Caco-2 (cell line): ENCODE measurements at regions not wholly inside any gene's neighbourhood (a gene's known extent, or its start where the extent isn't known, plus 50 kb on each side); places are given as distances from the start of the nearest gene placed in this dataset.
"Not testable (repeated sequence)": the region's sequence is repeated elsewhere in the genome, so short reads cannot be mapped to it uniquely, and the experiment has no call there.

Experiments
- BruUV-seq: library from RNA; stranded (reverse); fragments of 400-500 nt; replicated peaks from 2 replicates; lab custom pipeline; 2021; lab: Mats Ljungman, UMichigan
- CTCF ChIA-PET: fragments of 300-600 bp; sonication (Branson Sonifier 250); formaldehyde crosslinking; loops from one replicate; lab custom pipeline; 2022; ENCODE audit warnings: antibody characterized with exemption; lab: Charles Lee
- POLR2A ChIA-PET: fragments of 300-600 bp; sonication (Branson Sonifier 250); formaldehyde crosslinking; loops from one replicate; lab custom pipeline; 2022; ENCODE audit warnings: antibody characterized with exemption; lab: Charles Lee
- DNase-seq, 2 experiments: peaks; one replicate each; pipeline versions ENCODE4 v3.0.0 to v3.0.0-alpha.2; 2020 to 2022
- H3K27me3 ChIP-seq: replicated peaks from 2 replicates; pipeline ENCODE4 v1.6.0; 2011; ENCODE audit warnings: low read length; ENCODE audit not compliant: control insufficient read depth, insufficient read depth
- H3K36me3 ChIP-seq: 2 replicates; pipeline ENCODE4 v1.5.1; 2011; ENCODE audit warnings: low read length; ENCODE audit not compliant: control insufficient read depth, insufficient read depth
- H3K4me1 ChIP-seq: fragments of 250-450 bp; sonication (Bioruptor Pico); 2 replicates; pipeline ENCODE4 v1.5.1; 2020; ENCODE audit warnings: mild to moderate bottlenecking
- H3K4me3 ChIP-seq: 2 replicates; pipeline ENCODE4 v1.5.1; 2011; ENCODE audit warnings: low read depth, mild to moderate bottlenecking, control low read depth, low read length
- H3K9me3 ChIP-seq: fragments of 250-450 bp; sonication (Bioruptor Pico); 2 replicates; pipeline ENCODE4 v1.5.1; 2020; ENCODE audit warnings: mild to moderate bottlenecking, moderate library complexity
- H3K27ac Mint-ChIP-seq: one replicate; pipeline ENCODE4 v1.8.0; 2022; ENCODE audit warnings: mixed read lengths; ENCODE audit not compliant: unreplicated experiment
- H3K27me3 Mint-ChIP-seq: one replicate; pipeline ENCODE4 v1.8.0; 2022; ENCODE audit warnings: mixed read lengths; ENCODE audit not compliant: insufficient read depth, unreplicated experiment
- H3K36me3 Mint-ChIP-seq: one replicate; pipeline ENCODE4 v1.8.0; 2022; ENCODE audit warnings: mild to moderate bottlenecking, mixed read lengths; ENCODE audit not compliant: insufficient read depth, unreplicated experiment
- H3K4me1 Mint-ChIP-seq: one replicate; pipeline ENCODE4 v1.8.0; 2022; ENCODE audit warnings: low read depth, mixed read lengths; ENCODE audit not compliant: unreplicated experiment
- H3K4me3 Mint-ChIP-seq: one replicate; pipeline ENCODE4 v1.8.0; 2022; ENCODE audit warnings: mild to moderate bottlenecking, moderate library complexity, mixed read lengths; ENCODE audit not compliant: unreplicated experiment
- H3K9me3 Mint-ChIP-seq: one replicate; pipeline ENCODE4 v1.8.0; 2022; ENCODE audit warnings: mixed read lengths; ENCODE audit not compliant: unreplicated experiment
- CTCF ChIP-seq, 2 experiments: fragments of 200-600 bp in 1 of 2; IDR thresholded peaks; 1 replicate in 1 of 2; 2 replicates in 1 of 2; pipeline versions ENCODE4 v1.5.1 to v1.8.0; 2011 to 2022; ENCODE audit warnings: antibody characterized with exemption in 1 of 2, control low read depth in 1 of 2, inconsistent platforms in 1 of 2, low read depth in 1 of 2, low read length in 1 of 2, mild to moderate bottlenecking in 1 of 2, moderate library complexity in 1 of 2; ENCODE audit not compliant: insufficient read depth in 1 of 2, severe bottlenecking in 1 of 2, unreplicated experiment in 1 of 2
- intact Hi-C: fragments of 100-400 bp; cut with micrococcal nuclease; formaldehyde crosslinking; loops from one replicate; pipeline ENCODE4 v1.10.0; 2022; ENCODE audit not compliant: unreplicated experiment

GRCh38 chr4:4651811-4652755 is 110.2 kb upstream of the STX18 start:
- Histone ChIP-seq H3K4me1 (0 out of 2 replicates have a peak, but pooled peaks cover 3% of the 10 kb centered on the region), H3K27me3 (no peaks in the 10 kb centered on the region), H3K36me3 (no peaks in the 10 kb centered on the region), H3K4me3 (no peak overlapping the region), H3K9me3 (no peaks in the 10 kb centered on the region)
- intact Hi-C loops, result no loop called here
- no TSS peak for BruUV-seq
- no peak for DNase-seq
- Mint-ChIP-seq H3K9me3 (no peaks in the 10 kb centered on the region), H3K27ac (no peak overlapping the region), H3K4me3 (no peak overlapping the region), H3K36me3 (peaks cover 6% of the 10 kb centered on the region), H3K4me1 (no peaks in the 10 kb centered on the region), H3K27me3 (no peaks in the 10 kb centered on the region)
- ChIA-PET CTCF (no interaction called here), POLR2A (no interaction called here)
- TF ChIP-seq CTCF (IDR thresholded peaks at IDR 0.05; ENCODE audit: insufficient read depth in 1 of 2, low read depth in 1 of 2, low read length in 1 of 2, severe bottlenecking in 1 of 2, unreplicated experiment in 1 of 2), result no peak

- TF ChIP-seq CTCF (IDR thresholded peaks at IDR 0.05; ENCODE audit: insufficient read depth in 1 of 2, low read depth in 1 of 2, low read length in 1 of 2, severe bottlenecking in 1 of 2, unreplicated experiment in 1 of 2), result no peak
- H3K4me1 Mint-ChIP-seq, result peaks cover 6% of the 10 kb centered on the region
- H3K9me3 Mint-ChIP-seq, result no peaks in the 10 kb centered on the region
These were observed 105.2 kb upstream of the STX18 start for GRCh38 chr4:4647041-4647440.

GRCh38 chr4:4645743-4646142 is 103.9 kb upstream of the STX18 start:
- H3K36me3 ChIP-seq, result no peaks in the 10 kb centered on the region
- intact Hi-C loops, result no loop called here
- CTCF ChIA-PET, result interaction anchor here (0.6 kb wide), 1 partner anchor 15 kb away, joined by 3 read pairs; no protein-coding TSS in a partner anchor
- no peaks in the 10 kb centered on the region for H3K27me3 Mint-ChIP-seq
- no peak for TF ChIP-seq CTCF (IDR thresholded peaks at IDR 0.05; ENCODE audit: insufficient read depth in 1 of 2, low read depth in 1 of 2, low read length in 1 of 2, severe bottlenecking in 1 of 2, unreplicated experiment in 1 of 2)
- H3K4me3 ChIP-seq, result no peak overlapping the region
- H3K27ac Mint-ChIP-seq, result peak overlapping the region; percentile 75
- H3K27me3 ChIP-seq, result no peaks in the 10 kb centered on the region
- peaks cover 6% of the 10 kb centered on the region for H3K4me1 Mint-ChIP-seq
- no peaks in the 10 kb centered on the region for H3K9me3 Mint-ChIP-seq
- POLR2A ChIA-PET, result no interaction called here
- H3K36me3 Mint-ChIP-seq, result no peaks in the 10 kb centered on the region
- no peak overlapping the region for H3K4me3 Mint-ChIP-seq
- no peaks in the 10 kb centered on the region for H3K9me3 ChIP-seq
- peaks cover 49% of the 10 kb centered on the region for H3K4me1 ChIP-seq
- no TSS peak for BruUV-seq
- DNase-seq, result no peak

More at GRCh38 chr4:4647041-4647440, 105.2 kb upstream of the STX18 start:
- no peaks in the 10 kb centered on the region for H3K27me3 ChIP-seq
- H3K9me3 ChIP-seq, result no peaks in the 10 kb centered on the region
- CTCF ChIA-PET, result no interaction called here
- peaks cover 36% of the 10 kb centered on the region for H3K4me1 ChIP-seq
- no peaks in the 10 kb centered on the region for H3K27me3 Mint-ChIP-seq
- no peak overlapping the region for H3K4me3 ChIP-seq
- no peaks in the 10 kb centered on the region for H3K36me3 ChIP-seq
- POLR2A ChIA-PET, result no interaction called here
- no peak overlapping the region for H3K4me3 Mint-ChIP-seq
- H3K27ac Mint-ChIP-seq, result no peak overlapping the region
- H3K36me3 Mint-ChIP-seq, result peaks cover under 1% of the 10 kb centered on the region
- DNase-seq, result no peak
- no TSS peak for BruUV-seq
- intact Hi-C loops, result no loop called here

- H3K27ac Mint-ChIP-seq, H3K4me3 Mint-ChIP-seq, intact Hi-C loops, BruUV-seq, CTCF ChIA-PET, POLR2A ChIA-PET, H3K27me3 Mint-ChIP-seq, H3K27me3 ChIP-seq, H3K9me3 ChIP-seq, H3K36me3 ChIP-seq, H3K4me3 ChIP-seq, H3K36me3 Mint-ChIP-seq, DNase-seq, H3K9me3 Mint-ChIP-seq: not testable (repeated sequence)
- peaks cover 58% of the 10 kb centered on the region for H3K4me1 ChIP-seq
- H3K4me1 Mint-ChIP-seq, result peaks cover 14% of the 10 kb centered on the region
These were observed 102.4 kb upstream of the STX18 start for GRCh38 chr4:4644277-4644676.

GRCh38 chr4:4643743-4644142 is 101.9 kb upstream of the STX18 start:
- intact Hi-C loops, result not testable (repeated sequence)

More at GRCh38 chr4:4643743-4644142, 101.9 kb upstream of the STX18 start:
- H3K9me3 ChIP-seq, BruUV-seq, H3K9me3 Mint-ChIP-seq, DNase-seq, H3K27me3 ChIP-seq, H3K36me3 ChIP-seq, H3K36me3 Mint-ChIP-seq, CTCF ChIA-PET, H3K4me3 ChIP-seq, H3K4me3 Mint-ChIP-seq, POLR2A ChIA-PET, H3K27me3 Mint-ChIP-seq: not testable (repeated sequence)
- Mint-ChIP-seq H3K4me1 (peaks cover 18% of the 10 kb centered on the region), H3K27ac (peak overlapping the region; percentile 81)
- H3K4me1 ChIP-seq, result peaks cover 58% of the 10 kb centered on the region
